ENCODE measurements at regions not wholly inside any gene's neighbourhood (a gene's known extent, or its start where the extent isn't known, plus 50 kb on each side); places are given as distances from the start of the nearest gene placed in this dataset.

DNA sequence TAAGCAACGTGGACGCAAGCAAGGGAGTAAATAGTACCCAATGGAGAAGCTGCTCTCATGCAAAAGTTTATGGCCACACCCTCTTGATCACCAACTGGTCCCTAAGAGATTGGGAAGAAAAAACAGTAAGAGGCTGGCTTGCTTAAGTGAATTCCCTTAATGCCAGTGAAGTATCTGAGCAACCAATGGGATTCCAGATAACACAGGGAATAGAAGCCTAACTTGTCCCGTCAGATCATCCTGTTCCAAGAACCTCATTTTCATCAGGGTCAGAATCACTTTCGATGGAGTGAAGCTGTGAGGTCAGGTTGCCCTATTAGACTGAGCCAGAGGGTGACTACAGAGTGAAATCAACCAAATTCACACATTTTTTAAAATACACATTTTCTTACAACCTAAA, 104.3 kb downstream of the CD47 start:
- Mint-ChIP-seq H3K4me1 (peaks cover 4 to 5% of the 10 kb centered on the region in 2 experiments; a peak in 3 of 4 replicates), H3K4me3 (no peak overlapping the region), H3K9me3 (no peaks in the 10 kb centered on the region), H3K27ac (no peak overlapping the region), H3K36me3 (ENCODE audit: insufficient read depth in 1 of 3, low read depth in 3 of 3) (no peaks in the 10 kb centered on the region), H3K27me3 (ENCODE audit: low read depth) (no peaks in the 10 kb centered on the region; the same call in 1 of the 2 replicates)
- H3K27ac ChIP-seq (ENCODE audit: insufficient read length, low read depth, low read length) = no peak overlapping the region
- H2BK20ac ChIP-seq (ENCODE audit: low read depth, low read length, poor library complexity, severe bottlenecking) = no peak overlapping the region
- no CpG with 5 or more reads among the region's 4 CpGs for WGBS (ENCODE audit: extremely low coverage, insufficient read length, low lambda C conversion rate)
- H3K23me2 ChIP-seq (ENCODE audit: insufficient read length, low read depth, low read length, poor library complexity, severe bottlenecking) = no peaks in the 10 kb centered on the region
- H3K4me2 ChIP-seq (ENCODE audit: insufficient read depth, insufficient read length, low read length) = no peak overlapping the region
- H4K5ac ChIP-seq (ENCODE audit: insufficient read length, low read depth, low read length) = no peak overlapping the region
- no peak overlapping the region for H2BK12ac ChIP-seq (ENCODE audit: insufficient read length, low read depth, low read length)
- H3K4me1 ChIP-seq (ENCODE audit: insufficient read depth, low read length) = peaks cover under 1% of the 10 kb centered on the region; the same call in 1 of the 2 replicates
- H2BK5ac ChIP-seq (ENCODE audit: insufficient read length, low read length) = no peak overlapping the region
- H3K27me3 ChIP-seq (ENCODE audit: insufficient read depth, low read length) = no peaks in the 10 kb centered on the region
- no peaks in the 10 kb centered on the region for H3K9me3 ChIP-seq (ENCODE audit: control insufficient read depth, low read depth, low read length)
- no peak for DNase-seq
- H2AK5ac ChIP-seq (ENCODE audit: insufficient read length, low read length) = no peak overlapping the region
- no peak overlapping the region for H4K8ac ChIP-seq (replicated peaks; ENCODE audit: insufficient read length, low read depth, low read length)
- no peak overlapping the region for H2BK120ac ChIP-seq (ENCODE audit: low read depth, low read length, poor library complexity, severe bottlenecking)
- H3K4ac ChIP-seq (ENCODE audit: low read depth, low read length) = no peak overlapping the region
- H3K14ac ChIP-seq (ENCODE audit: insufficient read depth, low read length) = no peak overlapping the region
- H3K56ac ChIP-seq (ENCODE audit: insufficient read length, low read depth, low read length) = no peak overlapping the region
- H2BK15ac ChIP-seq (ENCODE audit: low read depth, low read length) = no peak overlapping the region
- H3K79me1 ChIP-seq (ENCODE audit: insufficient read depth, low read depth, low read length, poor library complexity, severe bottlenecking) = no peaks in the 10 kb centered on the region
- H3K23ac ChIP-seq (ENCODE audit: insufficient read length, low read depth, low read length) = no peak overlapping the region
- no peak overlapping the region for H3T11ph ChIP-seq (ENCODE audit: low read length)
- no peak overlapping the region for H4K91ac ChIP-seq (ENCODE audit: insufficient read length, low read depth, low read length)
- no peak overlapping the region for H2AFZ ChIP-seq (ENCODE audit: low read length)
- no peaks in the 10 kb centered on the region for H4K20me1 ChIP-seq (ENCODE audit: control insufficient read depth, insufficient read depth, insufficient read length)
- H3K9ac ChIP-seq (ENCODE audit: extremely low read depth, insufficient read length, low read length) = no peak overlapping the region
- H3K79me2 ChIP-seq (ENCODE audit: insufficient read depth, low read length) = no peaks in the 10 kb centered on the region
- TF ChIP-seq, protein P1, sequence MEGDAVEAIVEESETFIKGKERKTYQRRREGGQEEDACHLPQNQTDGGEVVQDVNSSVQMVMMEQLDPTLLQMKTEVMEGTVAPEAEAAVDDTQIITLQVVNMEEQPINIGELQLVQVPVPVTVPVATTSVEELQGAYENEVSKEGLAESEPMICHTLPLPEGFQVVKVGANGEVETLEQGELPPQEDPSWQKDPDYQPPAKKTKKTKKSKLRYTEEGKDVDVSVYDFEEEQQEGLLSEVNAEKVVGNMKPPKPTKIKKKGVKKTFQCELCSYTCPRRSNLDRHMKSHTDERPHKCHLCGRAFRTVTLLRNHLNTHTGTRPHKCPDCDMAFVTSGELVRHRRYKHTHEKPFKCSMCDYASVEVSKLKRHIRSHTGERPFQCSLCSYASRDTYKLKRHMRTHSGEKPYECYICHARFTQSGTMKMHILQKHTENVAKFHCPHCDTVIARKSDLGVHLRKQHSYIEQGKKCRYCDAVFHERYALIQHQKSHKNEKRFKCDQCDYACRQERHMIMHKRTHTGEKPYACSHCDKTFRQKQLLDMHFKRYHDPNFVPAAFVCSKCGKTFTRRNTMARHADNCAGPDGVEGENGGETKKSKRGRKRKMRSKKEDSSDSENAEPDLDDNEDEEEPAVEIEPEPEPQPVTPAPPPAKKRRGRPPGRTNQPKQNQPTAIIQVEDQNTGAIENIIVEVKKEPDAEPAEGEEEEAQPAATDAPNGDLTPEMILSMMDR (conservative IDR thresholded peaks at IDR 0.05) = no peak
- H3K18ac ChIP-seq (ENCODE audit: insufficient read length, low read depth, low read length) = no peak overlapping the region

All from H9 (cell line).